ENCODE measurements at regions not wholly inside any gene's neighbourhood (a gene's known extent, or its start where the extent isn't known, plus 50 kb on each side); places are given as distances from the start of the nearest gene placed in this dataset.
"Not testable (repeated sequence)": the region's sequence is repeated elsewhere in the genome, so short reads cannot be mapped to it uniquely, and the experiment has no call there.

- DNase-seq (ENCODE audit: low spot score) = no peak
These were observed 530.9 kb upstream of the CBLB start for GRCh38 chr3:106399761-106400160.

GRCh38 chr3:106401666-106402490 is 533.1 kb upstream of the CBLB start:
- DNase-seq (ENCODE audit: low spot score) = no peak

DNA sequence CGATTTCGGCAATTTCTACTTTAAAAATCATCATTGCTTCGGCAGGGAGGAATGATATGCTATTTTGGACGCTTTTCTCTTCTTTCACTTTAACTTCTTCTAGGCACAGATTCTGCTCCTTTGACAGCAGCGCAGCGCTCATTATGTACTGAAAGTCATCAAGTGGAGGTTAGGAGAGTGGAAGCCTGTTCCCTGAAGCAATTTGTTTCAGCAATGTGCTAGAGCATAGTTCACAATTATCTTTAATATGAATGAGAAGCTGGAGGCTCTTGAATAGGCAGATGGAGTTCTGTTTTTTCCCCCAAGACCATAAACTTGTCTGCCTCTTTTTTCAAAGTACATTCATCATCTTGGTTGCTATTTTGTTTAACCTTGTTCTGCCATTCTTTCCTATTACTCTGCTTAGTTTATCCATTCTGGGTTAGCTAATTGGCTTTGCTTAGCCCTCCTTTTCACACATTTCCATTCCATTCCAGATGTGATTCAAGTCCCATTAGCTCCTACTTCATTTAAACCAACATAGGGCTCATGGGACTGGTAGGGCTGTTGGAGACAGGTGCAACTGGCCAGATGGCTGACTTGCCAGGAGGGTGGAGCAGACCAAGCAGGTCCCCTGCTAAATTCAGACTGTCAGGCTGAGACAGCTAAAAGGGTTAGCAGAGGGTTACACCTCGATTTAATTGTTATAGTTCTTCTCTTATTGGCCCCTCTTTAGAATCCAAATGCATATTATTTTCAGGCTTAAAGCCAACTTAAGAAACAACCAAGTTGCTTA is 534.7 kb upstream of the CBLB start:
- no peak for DNase-seq (ENCODE audit: low spot score)

- no peak for DNase-seq (ENCODE audit: low spot score)
These were observed 544.9 kb upstream of the CBLB start for GRCh38 chr3:106413683-106414082.

- DNase-seq (ENCODE audit: low spot score) = no peak
These were observed 551.8 kb upstream of the CBLB start for GRCh38 chr3:106420628-106421027.

GRCh38 chr3:106421426-106421825 is 552.6 kb upstream of the CBLB start:
- DNase-seq (ENCODE audit: low spot score) = no peak

GRCh38 chr3:106421909-106422308 is 553.1 kb upstream of the CBLB start:
- no peak for DNase-seq (ENCODE audit: low spot score)

GRCh38 chr3:106423321-106424225 is 554.8 kb upstream of the CBLB start:
- DNase-seq (ENCODE audit: low spot score) = no peak

GRCh38 chr3:106425026-106425425 is 556.2 kb upstream of the CBLB start:
- DNase-seq (ENCODE audit: low spot score) = no peak

GRCh38 chr3:106425916-106426315 is 557.1 kb upstream of the CBLB start:
- DNase-seq (ENCODE audit: low spot score) = no peak

- no peak for DNase-seq (ENCODE audit: low spot score)
These were observed 559.8 kb upstream of the CBLB start for GRCh38 chr3:106428565-106428994.

- DNase-seq (ENCODE audit: low spot score) = no peak
These were observed 562.9 kb upstream of the CBLB start for GRCh38 chr3:106431721-106432120.

DNA sequence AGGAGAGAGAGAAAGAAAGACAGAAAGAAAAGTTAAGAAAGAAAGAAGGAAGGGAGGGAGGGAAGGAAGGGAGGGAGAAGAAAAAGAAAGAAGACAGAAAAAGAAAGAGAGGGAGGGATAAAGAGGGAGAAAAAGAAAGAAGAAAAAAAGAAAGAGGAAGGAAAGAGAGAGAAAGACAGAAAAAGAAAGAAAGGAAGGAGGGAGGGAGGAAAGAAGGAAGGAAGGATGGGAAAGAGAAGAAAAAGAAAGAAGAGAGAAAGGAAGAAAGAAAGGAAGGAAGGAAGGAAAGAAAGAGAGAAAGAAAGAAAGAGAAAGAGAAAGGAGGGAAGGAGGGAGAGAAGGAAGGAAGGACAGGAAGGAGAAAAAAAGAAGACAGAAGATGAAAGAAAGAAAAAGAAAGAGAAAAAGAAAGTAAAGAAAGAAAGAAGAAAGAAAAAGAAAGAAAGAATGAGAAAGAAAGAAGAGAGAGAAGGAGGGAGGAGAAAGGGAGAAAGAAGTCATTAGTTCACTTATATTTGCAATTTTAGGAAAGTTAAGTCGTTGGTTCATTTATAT is 567.2 kb upstream of the CBLB start:
- no peak for DNase-seq (ENCODE audit: low spot score)

DNA sequence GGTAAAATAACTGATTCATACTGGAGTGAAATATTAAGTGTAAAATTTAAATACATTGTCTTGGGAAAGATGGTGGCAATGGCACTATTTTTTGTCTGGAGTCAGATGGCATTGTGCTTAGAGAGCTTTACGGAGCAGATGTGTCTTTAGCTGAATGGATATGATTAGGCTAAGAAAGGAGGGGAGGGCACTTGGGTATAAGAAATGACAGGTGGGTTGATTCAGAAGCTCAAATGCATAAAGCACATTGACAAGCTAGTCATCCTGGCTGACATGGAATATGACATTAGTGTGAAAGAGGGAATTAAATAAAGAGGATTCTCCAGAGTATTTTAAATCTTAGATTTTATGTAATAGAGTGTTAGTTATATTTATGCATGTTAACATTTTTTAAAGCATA is 570.1 kb upstream of the CBLB start:
- DNase-seq (ENCODE audit: low spot score) = no peak

- no peak for DNase-seq (ENCODE audit: low spot score)
These were observed 571.9 kb upstream of the CBLB start for GRCh38 chr3:106440672-106441071.

GRCh38 chr3:106446271-106446670 is 577.5 kb upstream of the CBLB start:
- no peak for DNase-seq (ENCODE audit: low spot score)

DNA sequence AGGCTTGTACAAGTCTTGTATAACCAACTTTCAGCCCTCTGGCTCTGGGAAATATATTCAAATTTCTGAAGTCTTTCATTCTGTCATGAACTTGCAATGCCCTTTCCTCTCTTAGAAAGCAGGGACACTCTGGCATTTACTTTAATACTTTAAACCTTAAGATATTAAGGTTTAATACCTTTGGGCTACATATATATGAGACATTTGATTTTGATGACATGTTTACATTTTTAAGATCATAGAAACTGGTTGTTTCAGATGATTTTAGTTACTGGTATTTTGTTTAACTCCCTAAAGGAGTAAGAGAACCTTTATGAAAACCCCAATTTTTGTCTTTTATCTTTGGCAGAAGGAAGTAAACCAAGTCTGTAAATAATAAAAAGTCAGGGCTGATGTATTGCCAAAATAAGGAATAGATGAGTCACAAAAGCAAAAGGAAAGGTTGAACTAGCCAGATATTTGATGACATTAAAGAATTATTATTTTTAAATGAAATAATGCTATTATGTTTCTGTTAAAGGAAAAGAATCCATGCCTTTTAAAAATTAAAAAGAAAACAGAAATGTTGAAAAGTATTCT is 579.0 kb upstream of the CBLB start:
- no peak for DNase-seq (ENCODE audit: low spot score)

GRCh38 chr3:106448372-106448966 is 579.7 kb upstream of the CBLB start:
- not testable (repeated sequence) for DNase-seq (ENCODE audit: low spot score)

DNA sequence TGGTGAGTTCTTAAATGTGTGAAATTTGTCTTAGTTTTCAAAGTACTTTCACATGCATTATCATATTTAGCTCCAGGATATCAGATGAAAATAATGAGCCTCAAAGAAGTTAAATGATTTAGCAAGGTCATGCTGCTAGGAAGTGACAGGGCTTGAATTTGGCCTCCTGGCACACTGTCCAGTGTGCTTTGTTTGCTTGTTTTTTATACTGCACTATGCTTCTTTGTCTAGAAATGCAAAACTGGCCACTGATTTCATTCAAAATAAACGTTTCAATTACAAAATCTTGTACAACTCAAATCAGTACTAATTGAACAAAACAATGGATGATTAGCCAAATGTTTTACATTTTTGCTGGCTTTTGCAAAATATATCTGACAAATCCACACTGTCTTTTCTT is 583.3 kb upstream of the CBLB start:
- DNase-seq (ENCODE audit: low spot score) = no peak

DNA sequence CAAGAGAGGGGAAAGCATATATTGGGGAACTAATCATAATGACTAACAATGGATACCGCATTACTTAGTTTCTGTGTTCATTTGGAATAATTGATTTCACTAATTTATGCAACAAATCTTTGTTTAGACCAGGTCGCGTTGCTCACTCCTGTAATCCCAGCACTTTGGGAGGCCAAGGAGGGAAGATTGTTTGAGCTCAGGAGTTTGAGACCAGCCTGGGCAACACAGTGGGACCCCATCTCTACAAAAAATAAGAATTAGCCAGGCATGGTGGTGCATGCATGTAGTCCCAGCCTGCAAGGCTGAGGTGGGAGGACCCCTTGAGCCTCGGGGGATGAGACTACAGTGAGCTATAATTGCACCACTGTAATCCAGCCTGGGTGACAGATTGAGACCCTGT is 585.7 kb upstream of the CBLB start:
- no peak for DNase-seq (ENCODE audit: low spot score)
